Amniotic stem cell (primary cell): ENCODE measurements at regions not wholly inside any gene's neighbourhood (a gene's known extent, or its start where the extent isn't known, plus 50 kb on each side); places are given as distances from the start of the nearest gene placed in this dataset.

ENCODE experiments used
- DNase-seq: peaks from one replicate; lab custom pipeline; 2025; lab: John Stamatoyannopoulos, UW

- no peak for DNase-seq
These were observed 62.7 kb upstream of the FTH1 start for GRCh38 chr11:62030071-62030684.

GRCh38 chr11:62026739-62027370, 59.4 kb upstream of the FTH1 start:
- no peak for DNase-seq

GRCh38 chr11:62025487-62026105, 58.2 kb upstream of the FTH1 start:
- DNase-seq: peak; percentile 26

GRCh38 chr11:62024936-62025486, 57.6 kb upstream of the FTH1 start:
- no peak for DNase-seq

- no peak for DNase-seq
These were observed 54.8 kb upstream of the FTH1 start for GRCh38 chr11:62022211-62022610.

- no peak for DNase-seq
These were observed 53.2 kb upstream of the FTH1 start for GRCh38 chr11:62020661-62021060.

- DNase-seq: no peak
These were observed 51.7 kb upstream of the FTH1 start for GRCh38 chr11:62018981-62019664.

- no peak for DNase-seq
These were observed 50.6 kb upstream of the FTH1 start for GRCh38 chr11:62017878-62018655.
